Activated CD4-positive, alpha-beta T cell treated with anti-CD3 and anti-CD28 coated beads, Interleukin-2, amount 10 ng/mL, durations not matched to agents 24 days and 14 days (primary cell): ENCODE measurements at regions not wholly inside any gene's neighbourhood (a gene's known extent, or its start where the extent isn't known, plus 50 kb on each side); places are given as distances from the start of the nearest gene placed in this dataset.
A peak's percentile ranks its signal among the peaks of the same experiment; 100 is the strongest.

Experiments used
- DNase-seq: peaks from one replicate; pipeline ENCODE4 v3.0.0; 2022
- H3K27ac Mint-ChIP-seq: one replicate; pipeline ENCODE4 v1.8.0; 2022; ENCODE audit warnings: mild to moderate bottlenecking, mixed read lengths
- H3K27me3 Mint-ChIP-seq: one replicate; pipeline ENCODE4 v1.8.0; 2022; ENCODE audit warnings: mixed read lengths
- H3K36me3 Mint-ChIP-seq: one replicate; pipeline ENCODE4 v1.8.0; 2022; ENCODE audit warnings: low read depth, mild to moderate bottlenecking, mixed read lengths
- H3K4me1 Mint-ChIP-seq: one replicate; pipeline ENCODE4 v1.8.0; 2021; ENCODE audit warnings: mixed read lengths
- H3K4me3 Mint-ChIP-seq: one replicate; pipeline ENCODE4 v1.8.0; 2022; ENCODE audit warnings: mild to moderate bottlenecking, moderate library complexity, mixed read lengths
- H3K9me3 Mint-ChIP-seq: one replicate; pipeline ENCODE4 v1.8.0; 2021; ENCODE audit warnings: mixed read lengths
- intact Hi-C: fragments of 100-400 bp; cut with micrococcal nuclease; formaldehyde crosslinking; loops from one replicate; pipeline ENCODE4 v1.15.1; 2023

GRCh38 chrX:6783912-6784311 lies 249.0 kb upstream of the VCX3A start:
- DNase-seq = no peak
- H3K9me3 Mint-ChIP-seq = no peaks in the 10 kb centered on the region
- H3K36me3 Mint-ChIP-seq = no peaks in the 10 kb centered on the region
- intact Hi-C loops = no loop called here
- H3K27me3 Mint-ChIP-seq = no peaks in the 10 kb centered on the region
- H3K4me3 Mint-ChIP-seq = no peak overlapping the region
- no peaks in the 10 kb centered on the region for H3K4me1 Mint-ChIP-seq
- H3K27ac Mint-ChIP-seq = no peak overlapping the region

GRCh38 chrX:6782831-6783230 lies 247.9 kb upstream of the VCX3A start:
- intact Hi-C loops = no loop called here
- Mint-ChIP-seq H3K36me3 (no peaks in the 10 kb centered on the region), H3K27me3 (no peaks in the 10 kb centered on the region), H3K4me1 (no peaks in the 10 kb centered on the region), H3K4me3 (no peak overlapping the region), H3K27ac (no peak overlapping the region), H3K9me3 (no peaks in the 10 kb centered on the region)
- no peak for DNase-seq

DNA sequence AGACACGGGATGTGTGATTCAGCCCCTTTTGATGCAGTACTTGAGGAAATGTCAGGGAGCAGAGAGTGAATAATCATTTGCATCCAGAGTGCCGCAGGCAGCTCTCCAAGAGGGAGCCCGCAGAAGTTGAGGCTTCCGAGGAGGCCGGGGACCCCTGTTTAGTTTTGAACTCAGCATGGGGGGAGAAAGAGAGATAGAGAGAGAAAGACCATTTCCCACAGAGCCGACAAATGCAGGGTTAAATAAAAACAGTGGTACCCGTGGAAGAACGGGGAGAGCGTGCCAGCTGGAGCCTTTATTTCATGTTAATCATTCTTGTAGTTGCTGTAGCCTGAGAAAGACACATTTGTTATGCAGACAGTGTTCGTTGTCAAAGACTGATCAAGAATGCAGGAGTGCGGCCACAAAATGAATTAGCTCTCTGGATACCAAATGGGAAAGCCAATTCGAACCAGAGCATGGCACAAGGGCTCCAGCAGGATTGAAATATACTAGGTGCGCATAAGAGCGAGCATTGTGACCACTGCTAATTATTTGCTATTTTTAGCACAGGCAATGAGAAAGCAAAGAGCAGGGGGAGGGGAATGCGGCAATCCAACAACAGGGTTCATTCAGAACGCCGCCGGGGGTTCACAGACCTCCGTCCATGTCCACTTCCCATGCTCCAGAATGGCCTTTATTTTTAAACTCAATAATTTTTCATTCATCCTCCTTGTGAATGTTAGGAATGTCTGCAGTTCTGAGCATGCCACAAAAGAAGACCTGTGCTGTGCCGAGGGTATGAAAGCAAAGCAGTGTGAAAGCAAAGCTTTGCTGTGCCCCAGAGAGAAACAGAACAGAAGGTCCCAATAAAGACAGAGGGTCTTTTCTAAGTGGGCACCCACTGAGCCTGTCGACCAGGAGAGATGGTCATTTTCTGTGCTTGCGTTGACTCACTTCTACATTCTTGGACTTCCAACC lies 243.9 kb upstream of the VCX3A start:
- DNase-seq = no peak
- no peak overlapping the region for H3K4me3 Mint-ChIP-seq
- H3K4me1 Mint-ChIP-seq = no peaks in the 10 kb centered on the region
- H3K27me3 Mint-ChIP-seq = no peaks in the 10 kb centered on the region
- no peaks in the 10 kb centered on the region for H3K9me3 Mint-ChIP-seq
- intact Hi-C loops = no loop called here
- H3K27ac Mint-ChIP-seq = no peak overlapping the region
- H3K36me3 Mint-ChIP-seq = no peaks in the 10 kb centered on the region

- Mint-ChIP-seq H3K4me1 (no peaks in the 10 kb centered on the region), H3K36me3 (no peaks in the 10 kb centered on the region), H3K4me3 (no peak overlapping the region), H3K27ac (no peak overlapping the region), H3K9me3 (no peaks in the 10 kb centered on the region), H3K27me3 (no peaks in the 10 kb centered on the region)
- DNase-seq = no peak
- intact Hi-C loops = no loop called here
Observed at GRCh38 chrX:6777238-6778002, 242.5 kb upstream of the VCX3A start.

GRCh38 chrX:6770936-6771335 lies 236.0 kb upstream of the VCX3A start:
- H3K27me3 Mint-ChIP-seq = no peaks in the 10 kb centered on the region
- intact Hi-C loops = no loop called here
- no peaks in the 10 kb centered on the region for H3K36me3 Mint-ChIP-seq
- no peaks in the 10 kb centered on the region for H3K9me3 Mint-ChIP-seq
- no peaks in the 10 kb centered on the region for H3K4me1 Mint-ChIP-seq
- no peak overlapping the region for H3K4me3 Mint-ChIP-seq
- no peak for DNase-seq
- no peak overlapping the region for H3K27ac Mint-ChIP-seq

DNA sequence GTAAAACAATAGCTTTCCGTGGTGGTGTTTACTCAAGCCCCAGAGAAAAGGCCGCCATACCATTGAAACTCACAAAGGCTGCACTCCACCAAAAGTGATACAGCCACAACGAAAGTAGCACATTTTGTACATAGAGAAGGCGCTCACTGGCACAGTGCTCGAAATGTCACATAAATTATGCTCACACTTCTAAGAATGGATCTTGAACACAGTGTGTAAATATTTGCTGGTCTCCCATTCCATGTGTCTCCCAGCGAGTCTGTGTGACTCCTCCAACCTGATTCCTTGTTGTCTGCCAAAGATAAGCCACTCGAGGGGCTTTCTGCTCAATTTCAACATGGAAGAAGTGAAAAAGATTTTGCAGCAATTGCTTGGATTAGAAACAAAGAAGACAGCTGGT lies 234.0 kb upstream of the VCX3A start:
- no peak overlapping the region for H3K27ac Mint-ChIP-seq
- H3K4me1 Mint-ChIP-seq = no peaks in the 10 kb centered on the region

DNA sequence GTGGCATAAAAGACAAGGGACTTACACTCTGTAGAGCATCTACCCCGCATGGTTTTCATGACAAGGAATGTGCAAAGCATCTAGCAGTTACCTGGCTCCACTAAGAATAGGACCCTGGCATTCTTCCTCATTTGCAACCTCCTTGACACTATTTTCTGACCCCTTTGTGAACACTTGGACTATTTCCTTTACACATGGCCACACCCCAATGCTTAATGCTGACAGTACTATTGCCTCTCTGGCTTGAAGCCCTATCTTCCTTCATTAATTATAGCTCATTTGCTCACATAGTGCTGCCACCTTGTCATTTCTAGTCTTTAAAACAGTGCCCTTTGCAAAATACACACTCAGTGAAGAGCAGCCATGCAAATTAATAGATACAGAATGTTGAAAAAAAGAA lies 226.3 kb upstream of the VCX3A start:
- H3K27me3 Mint-ChIP-seq = no peaks in the 10 kb centered on the region
- H3K9me3 Mint-ChIP-seq = peaks cover 5% of the 10 kb centered on the region
- H3K4me3 Mint-ChIP-seq = no peak overlapping the region
- intact Hi-C loops = no loop called here
- no peaks in the 10 kb centered on the region for H3K36me3 Mint-ChIP-seq
- no peak for DNase-seq
- no peak overlapping the region for H3K27ac Mint-ChIP-seq
- H3K4me1 Mint-ChIP-seq = no peaks in the 10 kb centered on the region

More for the DNA sequence above, 234.0 kb upstream of the VCX3A start:
- intact Hi-C loops = no loop called here
- Mint-ChIP-seq H3K36me3 (no peaks in the 10 kb centered on the region), H3K9me3 (no peaks in the 10 kb centered on the region), H3K4me3 (no peak overlapping the region), H3K27me3 (no peaks in the 10 kb centered on the region)
- DNase-seq = no peak

DNA sequence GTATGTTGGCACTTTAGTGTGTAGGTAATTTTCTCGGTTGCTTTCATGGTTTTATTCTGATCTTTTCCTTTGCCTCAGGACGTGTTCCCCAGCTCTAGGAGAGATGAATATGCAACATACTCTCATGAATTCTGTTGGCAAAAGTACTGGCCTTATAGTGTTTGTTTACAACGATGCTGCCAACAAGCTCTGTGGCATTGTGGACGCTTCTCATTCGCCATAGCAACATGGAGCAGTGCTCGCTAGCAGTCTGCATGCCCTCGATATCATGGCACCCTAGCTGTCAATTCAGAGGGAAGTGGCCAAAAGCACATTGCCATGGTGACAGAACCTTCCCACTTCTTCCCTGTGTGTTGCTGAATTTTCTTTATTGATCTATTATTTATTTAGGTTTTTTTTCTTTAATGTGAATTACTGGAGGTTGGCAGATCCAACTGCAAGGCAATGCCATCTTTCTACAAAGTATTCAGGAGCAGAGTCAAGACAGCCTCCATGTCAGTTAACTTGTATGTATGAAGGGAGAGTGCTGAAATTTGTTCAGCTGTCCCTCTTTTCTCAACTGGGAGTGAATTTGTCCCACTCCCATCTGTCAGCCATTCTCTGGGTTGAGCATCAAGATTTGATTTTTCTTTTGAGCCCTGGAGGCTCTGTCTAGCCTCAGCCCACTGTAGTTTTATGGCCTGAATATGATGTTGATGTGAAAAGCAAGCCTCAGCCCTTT lies 224.9 kb upstream of the VCX3A start:
- H3K9me3 Mint-ChIP-seq = peaks cover 5% of the 10 kb centered on the region
- no peaks in the 10 kb centered on the region for H3K27me3 Mint-ChIP-seq
- no peak overlapping the region for H3K4me3 Mint-ChIP-seq
- no peak for DNase-seq
- H3K27ac Mint-ChIP-seq = no peak overlapping the region
- H3K36me3 Mint-ChIP-seq = no peaks in the 10 kb centered on the region
- H3K4me1 Mint-ChIP-seq = no peaks in the 10 kb centered on the region
- intact Hi-C loops = no loop called here

DNA sequence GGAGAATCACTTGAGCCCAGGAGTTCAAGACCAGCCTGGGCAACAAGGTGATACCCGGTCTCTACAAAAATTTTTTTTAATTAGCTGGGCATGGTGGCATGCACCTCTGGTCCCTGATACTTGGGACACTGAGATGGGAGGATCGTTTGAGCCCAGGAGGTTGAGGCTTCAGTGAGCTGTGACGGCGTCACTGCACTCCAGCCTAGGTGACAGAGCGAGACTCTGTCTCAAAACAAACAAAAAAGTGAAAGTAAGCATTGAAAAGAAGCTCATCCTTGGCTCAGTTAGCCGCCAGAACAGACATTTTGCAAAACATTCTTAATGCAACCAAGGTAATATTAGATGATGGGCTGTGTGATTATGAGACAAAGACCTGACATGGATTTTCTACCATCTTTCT lies 223.3 kb upstream of the VCX3A start:
- intact Hi-C loops = no loop called here
- Mint-ChIP-seq H3K4me1 (no peaks in the 10 kb centered on the region), H3K36me3 (no peaks in the 10 kb centered on the region), H3K27me3 (no peaks in the 10 kb centered on the region), H3K27ac (no peak overlapping the region), H3K4me3 (no peak overlapping the region), H3K9me3 (peaks cover 5% of the 10 kb centered on the region)
- no peak for DNase-seq

- Mint-ChIP-seq H3K4me1 (no peaks in the 10 kb centered on the region), H3K27ac (no peak overlapping the region), H3K27me3 (no peaks in the 10 kb centered on the region), H3K36me3 (no peaks in the 10 kb centered on the region), H3K9me3 (peaks cover 5% of the 10 kb centered on the region), H3K4me3 (no peak overlapping the region)
- intact Hi-C loops = no loop called here
- DNase-seq = no peak
Observed at GRCh38 chrX:6757631-6758030, 222.7 kb upstream of the VCX3A start.

DNA sequence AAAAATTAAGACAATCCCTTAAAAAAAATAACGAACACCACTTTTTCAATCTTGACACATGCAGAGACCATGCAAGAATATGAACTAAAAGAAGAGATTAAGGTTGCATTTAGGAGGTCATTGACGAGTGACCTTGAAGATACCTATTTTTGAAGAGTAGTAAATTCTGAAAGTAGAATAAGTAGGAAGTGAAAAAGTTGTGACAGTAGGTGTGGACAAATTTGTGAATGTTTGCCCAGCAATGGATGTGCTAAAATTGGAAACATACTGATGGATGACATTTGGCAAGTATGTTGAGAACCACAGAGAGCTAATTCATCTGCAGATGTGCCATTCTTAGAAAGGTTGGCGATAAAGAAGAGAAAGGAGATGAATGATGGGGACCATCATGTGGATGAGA lies 213.7 kb upstream of the VCX3A start:
- DNase-seq = no peak

GRCh38 chrX:6738518-6739470 lies 203.9 kb upstream of the VCX3A start:
- Mint-ChIP-seq H3K27me3 (no peaks in the 10 kb centered on the region), H3K27ac (no peak overlapping the region), H3K4me1 (no peaks in the 10 kb centered on the region), H3K4me3 (no peak overlapping the region), H3K36me3 (no peaks in the 10 kb centered on the region), H3K9me3 (no peaks in the 10 kb centered on the region)
- intact Hi-C loops = no loop called here
- DNase-seq = peak; percentile 49

More for the DNA sequence above, 213.7 kb upstream of the VCX3A start:
- H3K27ac Mint-ChIP-seq = no peak overlapping the region
- H3K4me1 Mint-ChIP-seq = no peaks in the 10 kb centered on the region
- intact Hi-C loops = no loop called here
- no peak overlapping the region for H3K4me3 Mint-ChIP-seq
- H3K9me3 Mint-ChIP-seq = no peaks in the 10 kb centered on the region
- H3K27me3 Mint-ChIP-seq = no peaks in the 10 kb centered on the region
- H3K36me3 Mint-ChIP-seq = no peaks in the 10 kb centered on the region
